Endothelial cell of umbilical vein (primary cell): ENCODE measurements at regions not wholly inside any gene's neighbourhood (a gene's known extent, or its start where the extent isn't known, plus 50 kb on each side); places are given as distances from the start of the nearest gene placed in this dataset.

Experiments
- BruUV-seq: library from RNA; stranded (reverse); fragments of 400-500 nt; replicated peaks from 2 replicates; lab custom pipeline; 2021; lab: Mats Ljungman, UMichigan
- CTCF ChIA-PET: fragments of 300-600, 350-600 bp; sonication (Branson Sonifier 250); formaldehyde crosslinking; loops from one replicate; lab custom pipeline; 2021; ENCODE audit warnings: antibody characterized with exemption, inconsistent platforms; lab: Charles Lee
- POLR2A ChIA-PET: fragments of 300-600, 350-600 bp; sonication (Branson Sonifier 250); formaldehyde crosslinking; loops from one replicate; lab custom pipeline; 2021; ENCODE audit warnings: antibody characterized with exemption, inconsistent platforms; lab: Charles Lee
- DNase-seq: peaks from one replicate; pipeline ENCODE4 v3.0.0-alpha.2; 2011; ENCODE audit warnings: low read depth, low spot score
- FAIRE-seq: peaks from 2 replicates; lab custom pipeline; 2011; peaks lifted over from hg19 to GRCh38; lab: Jason Lieb, UNC
- H2AFZ ChIP-seq: 2 replicates; pipeline ENCODE4 v1.6.0; 2012; ENCODE audit warnings: low read depth, low read length, control low read depth, inconsistent platforms
- H3K27ac ChIP-seq: 2 replicates; pipeline ENCODE4 v1.5.1; 2011; ENCODE audit warnings: low read depth, mild to moderate bottlenecking, control low read depth, low read length, moderate library complexity; ENCODE audit not compliant: insufficient read depth
- H3K27me3 ChIP-seq, 2 experiments: 2 replicates each; pipeline versions ENCODE4 v1.6.0 to v1.6.1; 2011; ENCODE audit warnings: low read length in 2 of 2, mixed read lengths in 1 of 2; ENCODE audit not compliant: control insufficient read depth in 2 of 2, insufficient read depth in 2 of 2
- H3K36me3 ChIP-seq, 2 experiments: 2 replicates in 1 of 2; 3 replicates in 1 of 2; pipeline ENCODE4 v1.5.1; 2011; ENCODE audit warnings: low read length in 2 of 2, mild to moderate bottlenecking in 1 of 2, moderate library complexity in 1 of 2; ENCODE audit not compliant: control insufficient read depth in 2 of 2, insufficient read depth in 2 of 2; ENCODE audit errors: extremely low read depth in 1 of 2
- H3K4me1 ChIP-seq: 3 replicates; pipeline ENCODE4 v1.5.1; 2011; ENCODE audit warnings: mild to moderate bottlenecking, low read length; ENCODE audit not compliant: control insufficient read depth, insufficient read depth; ENCODE audit errors: extremely low read depth
- H3K4me2 ChIP-seq: 2 replicates; pipeline ENCODE4 v1.6.1; 2011; ENCODE audit warnings: low read length, control low read depth, mixed read lengths; ENCODE audit not compliant: insufficient read depth
- H3K4me3 ChIP-seq, 3 experiments: fragments of 200-600 bp in 1 of 3; sonication (generic), shearing (Covaris generic) in 1 of 3; replicated peaks in 1 of 3; 2 replicates each; pipeline ENCODE4 v1.5.1; 2011 to 2016; ENCODE audit warnings: control low read depth in 3 of 3, low read length in 3 of 3, mild to moderate bottlenecking in 2 of 3, inconsistent platforms in 1 of 3, low read depth in 1 of 3, moderate library complexity in 1 of 3; ENCODE audit not compliant: insufficient read depth in 1 of 3
- H3K79me2 ChIP-seq: 2 replicates; pipeline ENCODE4 v1.6.0; 2012; ENCODE audit warnings: low read length, inconsistent platforms; ENCODE audit not compliant: control insufficient read depth, insufficient read depth
- H3K9ac ChIP-seq: replicated peaks from 2 replicates; pipeline ENCODE3; 2011; ENCODE audit warnings: low read length, control low read depth; ENCODE audit not compliant: insufficient read depth; ENCODE audit errors: extremely low read depth
- H3K9me1 ChIP-seq: replicated peaks from 3 replicates; pipeline ENCODE4 v1.6.0; 2011; ENCODE audit warnings: mild to moderate bottlenecking, low read length; ENCODE audit not compliant: control insufficient read depth, insufficient read depth; ENCODE audit errors: extremely low read depth
- H3K9me3 ChIP-seq: replicated peaks from 2 replicates; pipeline ENCODE4 v1.5.1; 2012; ENCODE audit warnings: low read length, inconsistent platforms; ENCODE audit not compliant: control insufficient read depth, insufficient read depth
- H4K20me1 ChIP-seq: replicated peaks from 2 replicates; pipeline ENCODE3; 2011; ENCODE audit warnings: mild to moderate bottlenecking, low read length; ENCODE audit not compliant: control insufficient read depth, insufficient read depth; ENCODE audit errors: extremely low read depth
- CTCF ChIP-seq, 2 donors: IDR thresholded peaks; 1 replicate in 1 of 2; 2 replicates in 1 of 2; pipeline ENCODE4 v1.5.1; 2011; ENCODE audit warnings: low read length in 2 of 2, mild to moderate bottlenecking in 2 of 2, moderate library complexity in 2 of 2, control low read depth in 1 of 2, inconsistent platforms in 1 of 2, low read depth in 1 of 2; ENCODE audit not compliant: insufficient read depth in 1 of 2; ENCODE audit errors: extremely low read depth in 1 of 2
- EZH2 ChIP-seq: IDR thresholded peaks from 2 replicates; pipeline ENCODE4 v1.6.1; 2012; ENCODE audit warnings: borderline replicate concordance, low read depth, mild to moderate bottlenecking, moderate library complexity, low read length, inconsistent platforms; ENCODE audit not compliant: severe bottlenecking
- FOS ChIP-seq: IDR thresholded peaks from 2 replicates; pipeline ENCODE4 v1.6.1; 2011; ENCODE audit warnings: mild to moderate bottlenecking, low read length, moderate library complexity, borderline replicate concordance; ENCODE audit not compliant: insufficient read depth
- GATA2 ChIP-seq: IDR thresholded peaks from 2 replicates; pipeline ENCODE4 v1.7.0; 2011; ENCODE audit warnings: low read depth, mild to moderate bottlenecking, moderate library complexity, mixed read lengths, low read length; ENCODE audit not compliant: insufficient read length, insufficient read depth
- JUN ChIP-seq: IDR thresholded peaks from 2 replicates; pipeline ENCODE4 v1.6.1; 2011; ENCODE audit warnings: borderline replicate concordance, low read depth; ENCODE audit not compliant: insufficient read length, insufficient read depth
- MAX ChIP-seq: IDR thresholded peaks from 2 replicates; pipeline ENCODE4 v1.6.1; 2011; ENCODE audit not compliant: insufficient read depth, insufficient read length
- MYC ChIP-seq: IDR thresholded peaks from one replicate; pipeline ENCODE4 v1.6.1; 2011; ENCODE audit warnings: mild to moderate bottlenecking, low read depth, low read length
- POLR2A ChIP-seq: IDR thresholded peaks from 2 replicates; pipeline ENCODE4 v1.6.1; 2012; ENCODE audit warnings: low read depth, mild to moderate bottlenecking, control low read depth, low read length
- POLR2AphosphoS5 ChIP-seq: IDR thresholded peaks from 2 replicates; pipeline ENCODE4 v1.6.1; 2012; ENCODE audit warnings: low read depth, mild to moderate bottlenecking, control low read depth, low read length, moderate library complexity; ENCODE audit not compliant: insufficient read depth
- dilution Hi-C: fragments of 300-500 bp; cut with MboI; formaldehyde crosslinking; loops from one replicate; pipeline ENCODE4 v1.15.0; 2019; ENCODE audit warnings: low sequenced_read_pairs; ENCODE audit not compliant: extremely low pct_ligation_motif_present
- intact Hi-C: fragments of 100-400 bp; cut with micrococcal nuclease; formaldehyde crosslinking; loops from one replicate; pipeline ENCODE4 v1.10.0; 2022

DNA sequence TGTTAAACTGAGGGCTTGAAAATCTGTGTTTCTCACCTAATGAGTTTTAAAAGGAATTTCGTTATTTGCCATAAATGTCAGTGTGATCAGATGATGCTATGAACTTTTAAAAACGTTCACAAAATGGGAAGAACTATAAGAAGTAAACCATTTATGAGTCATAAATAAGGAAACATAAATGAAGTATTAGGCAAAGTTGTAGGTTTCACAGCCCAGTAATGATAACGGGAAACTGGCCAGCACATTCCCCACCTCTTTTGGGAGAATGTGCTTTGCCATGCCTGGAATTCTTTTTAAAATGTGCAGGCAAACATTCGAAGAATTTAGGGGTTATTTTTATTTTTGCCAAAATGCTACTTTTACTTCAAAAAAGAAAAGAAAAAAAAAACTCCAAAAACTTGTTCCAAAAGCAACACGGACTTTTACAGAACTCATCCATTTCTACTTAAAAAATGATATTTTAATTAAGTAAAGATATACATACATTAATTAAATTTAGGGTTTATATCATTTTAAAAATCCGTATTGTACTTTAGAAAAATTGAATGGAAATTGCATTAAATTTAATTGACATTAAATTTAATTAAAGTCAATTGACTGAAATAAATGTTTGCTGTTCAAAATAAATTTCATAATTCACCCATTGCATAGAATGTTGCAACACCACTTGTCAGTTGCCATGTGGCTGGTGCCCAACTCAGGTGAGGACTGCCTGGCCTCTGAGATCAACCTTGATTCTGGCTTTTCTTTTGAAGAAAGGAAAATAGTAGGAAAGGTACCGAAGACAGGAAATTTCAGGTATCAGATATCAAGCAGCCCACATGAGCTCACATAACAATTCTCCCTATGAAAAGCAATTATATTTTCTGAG lies 1198.5 kb downstream of the EFNB2 start:
- TF ChIP-seq MAX (no peak), POLR2AphosphoS5 (no peak)
- no peak overlapping the region for H3K27ac ChIP-seq
- H3K9me1 ChIP-seq = no peaks in the 10 kb centered on the region
- H3K9ac ChIP-seq = no peak overlapping the region
- no peak overlapping the region for H3K4me3 ChIP-seq
- CTCF ChIA-PET = no interaction called here
- no peaks in the 10 kb centered on the region for H4K20me1 ChIP-seq
- H3K4me1 ChIP-seq = no peaks in the 10 kb centered on the region
- no peak for FAIRE-seq
- H3K79me2 ChIP-seq = no peaks in the 10 kb centered on the region
- no peaks in the 10 kb centered on the region for H3K27me3 ChIP-seq
- H3K9me3 ChIP-seq = no peaks in the 10 kb centered on the region
- no peak for DNase-seq
- dilution Hi-C loops = no loop called here
- no peaks in the 10 kb centered on the region for H3K36me3 ChIP-seq
- intact Hi-C loops = no loop called here
- no peak overlapping the region for H2AFZ ChIP-seq
- H3K4me2 ChIP-seq = no peak overlapping the region
- POLR2A ChIA-PET = no interaction called here
- BruUV-seq = no TSS peak

- Histone ChIP-seq H3K4me3 (no peak overlapping the region), H3K36me3 (no peaks in the 10 kb centered on the region), H3K4me1 (no peaks in the 10 kb centered on the region), H3K27me3 (no peaks in the 10 kb centered on the region), H3K79me2 (no peaks in the 10 kb centered on the region), H3K9ac (no peak overlapping the region), H2AFZ (no peak overlapping the region), H3K9me3 (no peaks in the 10 kb centered on the region), H3K4me2 (peak overlapping the region; percentile 39), H3K27ac (no peak overlapping the region), H3K9me1 (no peaks in the 10 kb centered on the region), H4K20me1 (no peaks in the 10 kb centered on the region)
- TF ChIP-seq JUN (no peak), POLR2AphosphoS5 (no peak), GATA2 (no peak), CTCF (IDR thresholded peaks at IDR 0.05; ENCODE audit: extremely low read depth in 1 of 2, insufficient read depth in 1 of 2, low read depth in 1 of 2, low read length in 2 of 2) (no peak), MYC (no peak), FOS (no peak), MAX (no peak), EZH2 (no peak), POLR2A (no peak)
- DNase-seq (peak; percentile 42), FAIRE-seq (peak; percentile 57)
- BruUV-seq = no TSS peak
- intact Hi-C loops = no loop called here
- CTCF ChIA-PET = no interaction called here
- dilution Hi-C loops = no loop called here
- POLR2A ChIA-PET = no interaction called here
Observed at GRCh38 chr13:105334211-105334610, 1201.3 kb downstream of the EFNB2 start.
